Lung (tissue), 11 donors: ENCODE measurements at regions not wholly inside any gene's neighbourhood (a gene's known extent, or its start where the extent isn't known, plus 50 kb on each side); places are given as distances from the start of the nearest gene placed in this dataset.
A peak's percentile ranks its signal among the peaks of the same experiment; 100 is the strongest.

Experiments used
- ATAC-seq: fragments of 200-7000 bp; cut with Tn5 transposase; one replicate; pipeline ENCODE4 v1.9.1; 2020; ENCODE audit warnings: moderate number of reproducible peaks; ENCODE audit not compliant: insufficient read depth, low FRiP score
- DNase-seq, 3 donors: peaks; one replicate each; pipeline ENCODE4 v3.0.0-alpha.2; 2013 to 2017
- H3K27ac ChIP-seq, 2 donors: one replicate each; pipeline ENCODE4 v1.5.1; 2013; ENCODE audit warnings: mild to moderate bottlenecking in 2 of 2, moderate library complexity in 2 of 2, control low read depth in 1 of 2, inconsistent platforms in 1 of 2, low read depth in 1 of 2, low read length in 1 of 2
- H3K27me3 ChIP-seq, 3 donors: one replicate each; pipeline ENCODE4 v1.5.1; 2013; ENCODE audit warnings: low read length in 2 of 3; ENCODE audit not compliant: control insufficient read depth in 3 of 3, insufficient read depth in 3 of 3
- H3K36me3 ChIP-seq, 4 donors: one replicate each; pipeline ENCODE4 v1.5.1; 2013; ENCODE audit warnings: low read length in 4 of 4, mild to moderate bottlenecking in 1 of 4, moderate library complexity in 1 of 4; ENCODE audit not compliant: control insufficient read depth in 4 of 4, insufficient read depth in 4 of 4
- H3K4me1 ChIP-seq, 5 donors: one replicate each; pipeline ENCODE4 v1.5.1; 2013; ENCODE audit warnings: low read length in 5 of 5, mild to moderate bottlenecking in 2 of 5, moderate library complexity in 1 of 5; ENCODE audit not compliant: control insufficient read depth in 5 of 5, insufficient read depth in 5 of 5
- H3K4me3 ChIP-seq: one replicate; pipeline ENCODE4 v1.5.1; 2013; ENCODE audit warnings: mild to moderate bottlenecking, control low read depth, moderate library complexity
- H3K9ac ChIP-seq, 2 donors: one replicate each; pipeline ENCODE4 v1.5.1; 2013; ENCODE audit warnings: low read length in 2 of 2, control low read depth in 1 of 2; ENCODE audit not compliant: insufficient read depth in 1 of 2
- H3K9me3 ChIP-seq, 4 donors: one replicate each; pipeline ENCODE4 v1.5.1; 2013; ENCODE audit warnings: low read length in 3 of 4, mild to moderate bottlenecking in 1 of 4, moderate library complexity in 1 of 4; ENCODE audit not compliant: control insufficient read depth in 4 of 4, insufficient read depth in 3 of 4
- whole genome bisulfite sequencing, 2 donors: extraction: QIAGEN DNeasy Blood & Tissue Kit; methylation state at CpG; one replicate each; pipeline ENCODE4 v1.1.7; 2013; 5-methylcytosine and 5-hydroxymethylcytosine counted together
- TF ChIP-seq, protein P1 (sequence below): IDR thresholded peaks from 2 replicates; pipeline ENCODE4 v1.5.1; 2012; ENCODE audit warnings: mild to moderate bottlenecking; ENCODE audit errors: control extremely low read depth, extremely low read depth
- donor health status: control.
- donor health status: control.
- donor health status: Bipolar disorder and iron deficiency.
- donor health status: healthy.
- donor health status: DM: yes; HTN: yes; CAD: no.

DNA sequence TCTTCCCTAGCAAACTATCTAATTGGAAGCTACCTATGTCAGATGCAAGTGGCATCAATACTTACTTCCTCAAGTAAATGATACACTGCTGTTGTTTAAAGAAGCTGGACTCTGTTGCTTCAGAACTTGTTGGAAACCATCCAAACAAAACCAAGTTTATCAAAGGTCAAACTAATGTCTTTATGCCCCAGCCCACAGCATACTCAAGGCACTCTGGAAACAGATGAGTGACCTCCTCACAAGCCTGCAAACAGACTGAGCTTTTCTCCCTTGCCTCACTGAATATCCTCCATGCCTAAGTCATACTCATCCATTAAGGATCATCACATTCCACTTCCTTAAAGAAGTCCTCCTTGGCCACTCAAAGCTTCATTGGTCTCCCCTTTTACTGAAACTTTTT lies 107.4 kb upstream of the ACP3 start:
- TF ChIP-seq, protein P1, sequence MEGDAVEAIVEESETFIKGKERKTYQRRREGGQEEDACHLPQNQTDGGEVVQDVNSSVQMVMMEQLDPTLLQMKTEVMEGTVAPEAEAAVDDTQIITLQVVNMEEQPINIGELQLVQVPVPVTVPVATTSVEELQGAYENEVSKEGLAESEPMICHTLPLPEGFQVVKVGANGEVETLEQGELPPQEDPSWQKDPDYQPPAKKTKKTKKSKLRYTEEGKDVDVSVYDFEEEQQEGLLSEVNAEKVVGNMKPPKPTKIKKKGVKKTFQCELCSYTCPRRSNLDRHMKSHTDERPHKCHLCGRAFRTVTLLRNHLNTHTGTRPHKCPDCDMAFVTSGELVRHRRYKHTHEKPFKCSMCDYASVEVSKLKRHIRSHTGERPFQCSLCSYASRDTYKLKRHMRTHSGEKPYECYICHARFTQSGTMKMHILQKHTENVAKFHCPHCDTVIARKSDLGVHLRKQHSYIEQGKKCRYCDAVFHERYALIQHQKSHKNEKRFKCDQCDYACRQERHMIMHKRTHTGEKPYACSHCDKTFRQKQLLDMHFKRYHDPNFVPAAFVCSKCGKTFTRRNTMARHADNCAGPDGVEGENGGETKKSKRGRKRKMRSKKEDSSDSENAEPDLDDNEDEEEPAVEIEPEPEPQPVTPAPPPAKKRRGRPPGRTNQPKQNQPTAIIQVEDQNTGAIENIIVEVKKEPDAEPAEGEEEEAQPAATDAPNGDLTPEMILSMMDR = no peak
- no peaks in the 10 kb centered on the region for H3K36me3 ChIP-seq
- ATAC-seq = no peak
- H3K4me1 ChIP-seq = peaks cover 0 to 12% (median 0%) of the 10 kb centered on the region in 5 donors
- H3K27me3 ChIP-seq = no peaks in the 10 kb centered on the region
- no peak for DNase-seq
- H3K27ac ChIP-seq = no peak overlapping the region
- no peaks in the 10 kb centered on the region for H3K9me3 ChIP-seq
- H3K9ac ChIP-seq = no peak overlapping the region
- H3K4me3 ChIP-seq = no peak overlapping the region

DNA sequence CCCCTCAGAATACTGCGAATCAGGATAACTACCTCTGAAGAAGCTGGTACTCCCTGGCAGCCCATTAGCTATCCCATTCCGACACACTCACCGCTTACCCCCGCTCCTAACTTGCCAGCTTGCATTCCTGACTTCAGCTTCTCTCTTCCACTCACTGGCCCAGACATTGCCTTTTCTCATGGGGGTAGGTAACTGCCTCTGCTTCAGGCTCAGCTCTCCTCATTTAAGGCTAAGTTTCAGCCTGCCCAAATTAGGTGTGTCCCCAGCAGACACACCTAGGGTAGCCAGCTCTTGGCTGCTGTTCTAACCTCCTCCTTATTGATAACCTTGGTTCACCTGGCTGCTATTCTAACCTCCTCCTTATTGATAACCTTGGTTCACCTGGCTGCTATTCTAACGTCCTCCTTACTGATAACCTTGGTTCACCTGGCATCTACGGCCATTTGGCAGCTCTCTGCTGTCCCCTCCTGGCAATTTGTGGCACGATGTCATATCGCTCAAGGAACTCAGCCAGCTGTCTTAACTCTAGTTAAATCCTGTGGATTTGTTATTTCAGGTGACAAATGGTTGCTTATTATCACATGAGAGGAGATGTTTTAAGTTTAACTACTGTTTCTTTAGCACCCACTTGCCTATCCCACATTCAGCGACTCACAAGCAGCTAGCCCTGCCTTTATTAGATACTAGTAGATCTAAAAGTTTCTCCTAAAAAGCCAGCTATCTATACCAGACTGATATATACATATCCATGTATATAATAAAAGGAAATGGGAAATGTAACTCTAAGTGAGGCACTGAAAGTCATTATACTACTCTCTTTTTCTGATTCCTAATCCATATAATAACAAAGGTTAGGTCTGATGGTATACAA lies 106.5 kb upstream of the ACP3 start:
- H3K4me1 ChIP-seq = peaks cover 0 to 12% (median 0%) of the 10 kb centered on the region in 5 donors
- H3K4me3 ChIP-seq = no peak overlapping the region
- TF ChIP-seq, protein P1 = no peak
- no peaks in the 10 kb centered on the region for H3K9me3 ChIP-seq
- 42 to 46% methylated on average over 9 of the region's 9 CpGs for WGBS, 2 donors
- no peak for ATAC-seq
- no peaks in the 10 kb centered on the region for H3K36me3 ChIP-seq
- no peak for DNase-seq
- no peak overlapping the region for H3K9ac ChIP-seq
- no peaks in the 10 kb centered on the region for H3K27me3 ChIP-seq
- H3K27ac ChIP-seq = no peak overlapping the region

DNA sequence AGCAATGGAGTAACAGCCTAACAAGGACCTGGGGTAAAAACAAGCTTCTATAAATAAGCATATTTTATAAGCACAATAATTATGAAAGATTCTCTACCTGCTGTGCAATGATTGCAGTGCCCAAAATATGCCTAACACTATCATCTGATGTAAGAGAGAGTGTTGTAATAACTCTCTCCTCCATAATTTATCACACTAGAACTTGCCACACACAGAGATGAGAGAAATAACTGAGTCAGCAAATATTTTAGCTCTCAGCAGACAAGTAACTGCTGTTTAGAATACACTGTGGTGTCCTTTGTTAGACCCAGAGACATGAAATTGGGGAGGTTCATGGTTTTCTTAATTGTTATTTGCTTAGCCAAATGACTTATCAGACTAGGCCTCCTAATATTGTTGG lies 105.3 kb upstream of the ACP3 start:
- Histone ChIP-seq H3K27me3 (no peaks in the 10 kb centered on the region), H3K27ac (no peak overlapping the region), H3K4me1 (peaks cover 0 to 12% (median 0%) of the 10 kb centered on the region in 5 donors), H3K4me3 (no peak overlapping the region), H3K9me3 (no peaks in the 10 kb centered on the region), H3K36me3 (no peaks in the 10 kb centered on the region), H3K9ac (no peak overlapping the region)
- TF ChIP-seq, protein P1 = no peak
- ATAC-seq (peak; percentile 19), DNase-seq (peak in 2 of 3 donors; percentile 66 to 72)
